ENCODE measurements at regions not wholly inside any gene's neighbourhood (a gene's known extent, or its start where the extent isn't known, plus 50 kb on each side); places are given as distances from the start of the nearest gene placed in this dataset.

GRCh38 chr15:35693286-35693685, 147.3 kb upstream of the DPH6 start:
- TF ChIP-seq POLR2A (IDR thresholded peaks at IDR 0.05), result no peak
- TF ChIP-seq CTCF (IDR thresholded peaks at IDR 0.05), result no peak
- H3K27me3 ChIP-seq, result no peaks in the 10 kb centered on the region
- peaks cover 0 to 16% of the 10 kb centered on the region in 2 donors for H3K4me1 ChIP-seq (replicated peaks in 1 of 2)
- peak overlapping the region in 1 of 5 donors; percentile 19 for H3K27ac ChIP-seq
- DNase-seq, result no peak
- 55 to 73% (median 70%) methylated on average over 2 of the region's 2 CpGs for WGBS, 4 donors
- no peaks in the 10 kb centered on the region for H3K36me3 ChIP-seq (replicated peaks in 1 of 2)
- intact Hi-C loops (cut with DNase I), result no loop called here
- no peaks in the 10 kb centered on the region for H3K9me3 ChIP-seq (replicated peaks in 1 of 3)
- no peak overlapping the region for H3K4me3 ChIP-seq

GRCh38 chr15:35693886-35694285, 147.9 kb upstream of the DPH6 start:
- TF ChIP-seq POLR2A (IDR thresholded peaks at IDR 0.05) (no peak), CTCF (IDR thresholded peaks at IDR 0.05) (no peak)
- DNase-seq, result no peak
- WGBS, 4 donors, result 53 to 62% (median 57%) methylated on average over 3 of the region's 3 CpGs
- H3K4me1 ChIP-seq (replicated peaks in 1 of 2), result peaks cover 0 to 16% of the 10 kb centered on the region in 2 donors
- no peaks in the 10 kb centered on the region for H3K27me3 ChIP-seq
- H3K4me3 ChIP-seq, result no peak overlapping the region
- H3K9me3 ChIP-seq (replicated peaks in 1 of 3), result no peaks in the 10 kb centered on the region
- H3K36me3 ChIP-seq (replicated peaks in 1 of 2), result no peaks in the 10 kb centered on the region
- H3K27ac ChIP-seq, result peak overlapping the region in 1 of 5 donors; percentile 19
- intact Hi-C loops (cut with DNase I), result no loop called here

- TF ChIP-seq POLR2A (IDR thresholded peaks at IDR 0.05) (no peak), CTCF (IDR thresholded peaks at IDR 0.05) (no peak)
- 91 to 100% (median 96%) methylated on average over 2 of the region's 2 CpGs for WGBS, 4 donors
- intact Hi-C loops (cut with DNase I), result no loop called here
- Histone ChIP-seq H3K27ac (no peak overlapping the region), H3K27me3 (no peaks in the 10 kb centered on the region), H3K36me3 (replicated peaks in 1 of 2) (no peaks in the 10 kb centered on the region), H3K4me3 (no peak overlapping the region), H3K4me1 (replicated peaks in 1 of 2) (peaks cover 0 to 16% of the 10 kb centered on the region in 2 donors), H3K9me3 (replicated peaks in 1 of 3) (no peaks in the 10 kb centered on the region)
- DNase-seq, result no peak
Observed at GRCh38 chr15:35695003-35695402, 149.0 kb upstream of the DPH6 start.

- intact Hi-C loops (cut with DNase I), result no loop called here
- TF ChIP-seq POLR2A (IDR thresholded peaks at IDR 0.05), result no peak
- TF ChIP-seq CTCF (IDR thresholded peaks at IDR 0.05), result no peak
- DNase-seq, result no peak
Observed at GRCh38 chr15:35696767-35697231, 150.8 kb upstream of the DPH6 start.

More at GRCh38 chr15:35696767-35697231, 150.8 kb upstream of the DPH6 start:
- no peaks in the 10 kb centered on the region for H3K27me3 ChIP-seq
- no peaks in the 10 kb centered on the region for H3K9me3 ChIP-seq (replicated peaks in 1 of 3)
- H3K27ac ChIP-seq, result peak overlapping the region in 1 of 5 donors; percentile 37
- H3K36me3 ChIP-seq (replicated peaks in 1 of 2), result no peaks in the 10 kb centered on the region
- H3K4me1 ChIP-seq (replicated peaks in 1 of 2), result peaks cover 0 to under 1% of the 10 kb centered on the region in 2 donors
- 76 to 82% (median 81%) methylated on average over 5 of the region's 5 CpGs for WGBS, 4 donors
- no peak overlapping the region for H3K4me3 ChIP-seq

Data from adrenal gland (tissue), 9 donors.